Astrocyte (in vitro differentiated cells and primary cell): ENCODE measurements at regions not wholly inside any gene's neighbourhood (a gene's known extent, or its start where the extent isn't known, plus 50 kb on each side); places are given as distances from the start of the nearest gene placed in this dataset.
A peak's percentile ranks its signal among the peaks of the same experiment; 100 is the strongest.

Source experiments
- DNase-seq: peaks from one replicate; pipeline ENCODE4 v3.0.0-alpha.2; 2010; ENCODE audit warnings: low read depth
- FAIRE-seq: peaks from 2 replicates; lab custom pipeline; 2011; peaks lifted over from hg19 to GRCh38; lab: Jason Lieb, UNC
- H2AFZ ChIP-seq: 2 replicates; pipeline ENCODE4 v1.6.0; 2012; ENCODE audit warnings: low read depth, low read length, inconsistent platforms
- H3K27ac ChIP-seq: 2 replicates; pipeline ENCODE4 v1.5.1; 2011; ENCODE audit warnings: low read depth, low read length, inconsistent platforms
- H3K27me3 ChIP-seq: 2 replicates; pipeline ENCODE4 v1.6.0; 2011; ENCODE audit warnings: low read length, inconsistent platforms; ENCODE audit not compliant: insufficient read depth
- H3K36me3 ChIP-seq: 2 replicates; pipeline ENCODE4 v1.5.1; 2011; ENCODE audit warnings: low read length, inconsistent platforms; ENCODE audit not compliant: insufficient read depth
- H3K4me1 ChIP-seq: 2 replicates; pipeline ENCODE4 v1.5.1; 2011; ENCODE audit warnings: low read length, inconsistent platforms; ENCODE audit not compliant: insufficient read depth
- H3K4me2 ChIP-seq: 2 replicates; pipeline ENCODE4 v1.6.0; 2012; ENCODE audit warnings: low read length, inconsistent platforms
- H3K4me3 ChIP-seq: 2 replicates; pipeline ENCODE4 v1.5.1; 2011; ENCODE audit warnings: low read depth, mild to moderate bottlenecking, low read length, inconsistent platforms; ENCODE audit not compliant: insufficient read depth
- H3K79me2 ChIP-seq: 2 replicates; pipeline ENCODE4 v1.6.0; 2012; ENCODE audit warnings: mild to moderate bottlenecking, low read length, inconsistent platforms; ENCODE audit not compliant: insufficient read depth
- H3K9ac ChIP-seq: 2 replicates; pipeline ENCODE4 v1.6.0; 2012; ENCODE audit warnings: mild to moderate bottlenecking, low read length, inconsistent platforms
- H3K9me3 ChIP-seq: 2 replicates; pipeline ENCODE4 v1.5.1; 2012; ENCODE audit warnings: low read depth, mild to moderate bottlenecking, low read length, inconsistent platforms; ENCODE audit not compliant: insufficient read depth
- H4K20me1 ChIP-seq: 2 replicates; pipeline ENCODE4 v1.6.0; 2012; ENCODE audit warnings: low read length, inconsistent platforms; ENCODE audit not compliant: insufficient read depth
- H3K27ac Mint-ChIP-seq: one replicate; pipeline ENCODE4 v1.8.0; 2021; ENCODE audit warnings: mild to moderate bottlenecking, mixed read lengths; ENCODE audit not compliant: unreplicated experiment
- H3K27me3 Mint-ChIP-seq: one replicate; pipeline ENCODE4 v1.8.0; 2021; ENCODE audit warnings: low read depth, mixed read lengths; ENCODE audit not compliant: unreplicated experiment
- H3K36me3 Mint-ChIP-seq: one replicate; pipeline ENCODE4 v1.8.0; 2021; ENCODE audit warnings: low read depth, mixed read lengths; ENCODE audit not compliant: unreplicated experiment
- H3K4me1 Mint-ChIP-seq: one replicate; pipeline ENCODE4 v1.8.0; 2021; ENCODE audit warnings: low read depth, mixed read lengths; ENCODE audit not compliant: unreplicated experiment
- H3K4me3 Mint-ChIP-seq: one replicate; pipeline ENCODE4 v1.8.0; 2021; ENCODE audit warnings: mild to moderate bottlenecking, moderate library complexity, mixed read lengths; ENCODE audit not compliant: unreplicated experiment
- H3K9me3 Mint-ChIP-seq: one replicate; pipeline ENCODE4 v1.8.0; 2021; ENCODE audit warnings: mild to moderate bottlenecking, mixed read lengths; ENCODE audit not compliant: unreplicated experiment
- CTCF ChIP-seq: IDR thresholded peaks from 2 replicates; pipeline ENCODE4 v1.5.1; 2011; ENCODE audit warnings: low read depth, mild to moderate bottlenecking, inconsistent platforms, low read length, moderate library complexity; ENCODE audit not compliant: insufficient read depth
- EZH2 ChIP-seq: IDR thresholded peaks from 2 replicates; pipeline ENCODE4 v1.6.1; 2012; ENCODE audit warnings: mild to moderate bottlenecking, low read length, inconsistent platforms; ENCODE audit not compliant: insufficient read depth

DNA sequence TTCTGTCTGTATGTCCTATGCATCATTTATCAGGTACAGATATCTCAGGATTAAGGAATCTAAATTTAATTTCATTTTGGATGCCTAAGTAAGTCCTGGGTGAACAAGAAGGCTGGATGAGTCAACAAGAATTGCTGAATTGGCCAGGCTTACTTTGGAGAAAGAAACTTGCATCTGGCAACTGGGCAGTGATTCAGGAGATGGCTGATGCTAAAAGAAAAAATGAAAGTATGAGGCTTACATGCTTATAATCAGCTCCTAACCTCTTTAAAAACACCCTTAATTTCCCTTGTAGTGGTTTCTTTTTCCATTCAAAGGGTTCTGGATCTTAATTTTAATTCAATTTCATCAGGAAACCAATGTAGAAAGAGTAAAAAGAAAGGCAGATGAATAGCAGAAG, 228.8 kb upstream of the PEX5L start:
- Histone ChIP-seq H3K27ac (no peak overlapping the region), H4K20me1 (no peaks in the 10 kb centered on the region), H3K4me1 (no peaks in the 10 kb centered on the region), H3K9me3 (no peaks in the 10 kb centered on the region), H3K9ac (no peak overlapping the region), H3K27me3 (no peaks in the 10 kb centered on the region), H3K36me3 (no peaks in the 10 kb centered on the region), H3K79me2 (no peaks in the 10 kb centered on the region), H3K4me3 (no peak overlapping the region), H2AFZ (no peak overlapping the region), H3K4me2 (peak overlapping the region; percentile 6)
- Mint-ChIP-seq H3K27ac (no peak overlapping the region), H3K4me3 (no peak overlapping the region), H3K27me3 (no peaks in the 10 kb centered on the region), H3K9me3 (peaks cover 3% of the 10 kb centered on the region), H3K4me1 (no peaks in the 10 kb centered on the region), H3K36me3 (no peaks in the 10 kb centered on the region)
- FAIRE-seq (no peak), DNase-seq (peak; percentile 75)
- TF ChIP-seq EZH2 (no peak), CTCF (no peak)

- Mint-ChIP-seq H3K4me3 (no peak overlapping the region), H3K36me3 (no peaks in the 10 kb centered on the region), H3K27me3 (no peaks in the 10 kb centered on the region), H3K4me1 (no peaks in the 10 kb centered on the region), H3K9me3 (peaks cover 3% of the 10 kb centered on the region), H3K27ac (no peak overlapping the region)
- H3K27ac ChIP-seq, result no peak overlapping the region
- DNase-seq, result no peak
- FAIRE-seq, result no peak
- no peaks in the 10 kb centered on the region for H4K20me1 ChIP-seq
- TF ChIP-seq CTCF, result no peak
- no peak for TF ChIP-seq EZH2
- no peak overlapping the region for H3K9ac ChIP-seq
- H3K79me2 ChIP-seq, result no peaks in the 10 kb centered on the region
- no peaks in the 10 kb centered on the region for H3K36me3 ChIP-seq
- no peak overlapping the region for H2AFZ ChIP-seq
- no peaks in the 10 kb centered on the region for H3K27me3 ChIP-seq
- no peaks in the 10 kb centered on the region for H3K4me1 ChIP-seq
- no peak overlapping the region for H3K4me2 ChIP-seq
- no peak overlapping the region for H3K4me3 ChIP-seq
- no peaks in the 10 kb centered on the region for H3K9me3 ChIP-seq
Observed at GRCh38 chr3:180267202-180267843, 230.6 kb upstream of the PEX5L start.

DNA sequence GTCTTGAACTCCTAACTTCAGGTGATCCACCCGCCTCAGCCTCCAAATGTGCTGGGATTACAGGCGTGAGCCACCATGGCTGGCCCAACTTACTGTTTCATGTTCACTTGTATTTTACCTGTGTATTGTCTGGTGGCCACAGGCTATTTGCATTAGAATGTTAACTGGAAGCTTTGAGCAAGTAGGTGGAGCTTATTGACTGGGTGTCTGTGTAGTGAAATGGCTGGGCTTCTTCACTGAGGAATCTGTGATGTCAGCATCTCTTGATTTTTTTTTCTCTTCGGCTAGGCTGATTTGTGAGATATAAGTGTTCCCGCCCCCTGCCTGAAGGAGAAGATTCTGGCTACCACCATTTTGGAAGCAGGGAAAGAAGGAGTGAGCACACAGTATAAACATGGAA, 237.8 kb upstream of the PEX5L start:
- H3K27me3 ChIP-seq, result no peaks in the 10 kb centered on the region
- no peaks in the 10 kb centered on the region for H3K36me3 ChIP-seq
- H3K4me1 ChIP-seq, result no peaks in the 10 kb centered on the region
- H3K27ac Mint-ChIP-seq, result no peak overlapping the region
- no peak overlapping the region for H3K27ac ChIP-seq
- H4K20me1 ChIP-seq, result no peaks in the 10 kb centered on the region
- H3K79me2 ChIP-seq, result no peaks in the 10 kb centered on the region
- FAIRE-seq (no peak), DNase-seq (no peak)
- peaks cover 16% of the 10 kb centered on the region for H3K4me1 Mint-ChIP-seq
- H3K4me2 ChIP-seq, result no peak overlapping the region
- H3K4me3 Mint-ChIP-seq, result no peak overlapping the region
- H3K36me3 Mint-ChIP-seq, result no peaks in the 10 kb centered on the region
- H3K9me3 Mint-ChIP-seq, result peaks cover 3% of the 10 kb centered on the region
- H2AFZ ChIP-seq, result no peak overlapping the region
- H3K9ac ChIP-seq, result no peak overlapping the region
- no peaks in the 10 kb centered on the region for H3K9me3 ChIP-seq
- no peaks in the 10 kb centered on the region for H3K27me3 Mint-ChIP-seq
- TF ChIP-seq EZH2 (no peak), CTCF (no peak)
- no peak overlapping the region for H3K4me3 ChIP-seq
